RWPE2 (cell line): ENCODE measurements at regions not wholly inside any gene's neighbourhood (a gene's known extent, or its start where the extent isn't known, plus 50 kb on each side); places are given as distances from the start of the nearest gene placed in this dataset.

Experiments used
- ATAC-seq: fragments of 200-7000 bp; cut with Tn5 transposase; 3 replicates; pipeline ENCODE4 v1.9.1; 2021; ENCODE audit warnings: low read depth
- DNase-seq: peaks from one replicate; pipeline ENCODE4 v3.0.0-alpha.2; 2020; ENCODE audit warnings: low spot score
- H3K27ac ChIP-seq: fragments of 450-650 bp; 2 replicates; pipeline ENCODE4 v1.5.1; 2017; ENCODE audit warnings: mild to moderate bottlenecking; ENCODE audit not compliant: poor library complexity, severe bottlenecking
- H3K27me3 ChIP-seq: fragments of 250-450 bp; sonication (Bioruptor Pico); 2 replicates; pipeline ENCODE4 v1.5.1; 2021; ENCODE audit warnings: mild to moderate bottlenecking, moderate library complexity; ENCODE audit not compliant: insufficient read depth, poor library complexity, severe bottlenecking
- H3K36me3 ChIP-seq: fragments of 250-450 bp; sonication (Bioruptor Pico); 2 replicates; pipeline ENCODE4 v1.5.1; 2020; ENCODE audit warnings: low read depth, mild to moderate bottlenecking, moderate library complexity
- H3K4me1 ChIP-seq: fragments of 250-450 bp; sonication (Bioruptor Pico); 2 replicates; pipeline ENCODE4 v1.5.1; 2021; ENCODE audit warnings: mild to moderate bottlenecking, moderate library complexity; ENCODE audit not compliant: insufficient read depth, poor library complexity, severe bottlenecking
- H3K4me3 ChIP-seq: fragments of 250-450 bp; sonication (Bioruptor Pico); 2 replicates; pipeline ENCODE4 v1.5.1; 2021; ENCODE audit warnings: mild to moderate bottlenecking, moderate library complexity; ENCODE audit not compliant: severe bottlenecking
- H3K9me3 ChIP-seq: fragments of 250-450 bp; sonication (Bioruptor Pico); 2 replicates; pipeline ENCODE4 v1.5.1; 2021; ENCODE audit warnings: mild to moderate bottlenecking, moderate library complexity; ENCODE audit not compliant: severe bottlenecking
- CTCF ChIP-seq: fragments of 450-650 bp; IDR thresholded peaks from one replicate; pipeline ENCODE4 v1.5.1; 2017; ENCODE audit warnings: mild to moderate bottlenecking, moderate library complexity; ENCODE audit not compliant: poor library complexity, severe bottlenecking

GRCh38 chr2:175449616-175450015 lies 268.1 kb upstream of the ATP5MC3 start:
- no peak overlapping the region for H3K27ac ChIP-seq
- H3K27me3 ChIP-seq: peaks cover 2% of the 10 kb centered on the region
- DNase-seq: no peak
- H3K4me3 ChIP-seq: no peak overlapping the region
- no peak for TF ChIP-seq CTCF
- H3K36me3 ChIP-seq: no peaks in the 10 kb centered on the region
- no peaks in the 10 kb centered on the region for H3K4me1 ChIP-seq
- H3K9me3 ChIP-seq: no peaks in the 10 kb centered on the region
- ATAC-seq: no peak

DNA sequence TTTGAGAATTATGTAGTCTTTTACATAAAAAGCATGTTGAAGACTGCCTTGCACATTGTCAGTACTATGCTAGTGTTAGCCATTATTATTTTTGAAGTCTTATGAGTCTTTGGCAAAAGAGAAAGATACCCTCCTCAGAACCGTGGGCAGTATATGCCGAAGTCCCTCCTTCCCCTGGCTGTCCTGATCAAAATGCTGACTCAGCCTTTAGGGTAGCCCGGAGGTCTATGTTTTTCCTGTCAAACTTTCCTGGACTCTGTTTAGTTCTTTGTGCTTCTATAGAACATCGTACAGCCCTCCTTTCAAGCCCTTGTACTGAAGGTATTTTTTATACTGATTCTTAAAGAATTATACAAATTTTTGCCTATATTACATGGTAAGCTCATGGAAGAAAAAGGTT lies 264.7 kb upstream of the ATP5MC3 start:
- H3K4me3 ChIP-seq: no peak overlapping the region
- peaks cover 2% of the 10 kb centered on the region for H3K27me3 ChIP-seq
- ATAC-seq (no peak), DNase-seq (no peak)
- no peak for TF ChIP-seq CTCF
- H3K27ac ChIP-seq: no peak overlapping the region
- no peaks in the 10 kb centered on the region for H3K4me1 ChIP-seq
- H3K36me3 ChIP-seq: no peaks in the 10 kb centered on the region
- H3K9me3 ChIP-seq: no peaks in the 10 kb centered on the region

GRCh38 chr2:175445281-175445680 lies 263.8 kb upstream of the ATP5MC3 start:
- Histone ChIP-seq H3K4me3 (no peak overlapping the region), H3K27me3 (peaks cover 2% of the 10 kb centered on the region), H3K9me3 (no peaks in the 10 kb centered on the region), H3K4me1 (no peaks in the 10 kb centered on the region), H3K36me3 (no peaks in the 10 kb centered on the region), H3K27ac (no peak overlapping the region)
- TF ChIP-seq CTCF: no peak
- DNase-seq (no peak), ATAC-seq (no peak)

GRCh38 chr2:175442441-175442840 lies 260.9 kb upstream of the ATP5MC3 start:
- no peak for TF ChIP-seq CTCF
- DNase-seq (no peak), ATAC-seq (no peak)
- Histone ChIP-seq H3K27ac (no peak overlapping the region), H3K36me3 (no peaks in the 10 kb centered on the region), H3K9me3 (no peaks in the 10 kb centered on the region), H3K27me3 (peaks cover 2% of the 10 kb centered on the region), H3K4me3 (no peak overlapping the region), H3K4me1 (no peaks in the 10 kb centered on the region)

GRCh38 chr2:175441181-175441761 lies 259.8 kb upstream of the ATP5MC3 start:
- no peak for ATAC-seq
- TF ChIP-seq CTCF: no peak
- no peaks in the 10 kb centered on the region for H3K4me1 ChIP-seq

More at GRCh38 chr2:175441181-175441761, 259.8 kb upstream of the ATP5MC3 start:
- peaks cover 2% of the 10 kb centered on the region for H3K27me3 ChIP-seq
- no peaks in the 10 kb centered on the region for H3K9me3 ChIP-seq
- no peak overlapping the region for H3K27ac ChIP-seq
- no peaks in the 10 kb centered on the region for H3K36me3 ChIP-seq
- DNase-seq: no peak
- no peak overlapping the region for H3K4me3 ChIP-seq
